Stimulated activated naive CD8-positive, alpha-beta T cell treated with anti-CD3 and anti-CD28 coated beads, Interleukin-15, Interleukin-2, amounts not matched to agents 100 ng/mL and 50 ng/mL, for 24 hours (primary cell): ENCODE measurements at regions not wholly inside any gene's neighbourhood (a gene's known extent, or its start where the extent isn't known, plus 50 kb on each side); places are given as distances from the start of the nearest gene placed in this dataset.

Source experiments
- H3K27ac Mint-ChIP-seq: one replicate; pipeline ENCODE4 v1.8.0; 2021; ENCODE audit warnings: mild to moderate bottlenecking, mixed read lengths
- H3K27me3 Mint-ChIP-seq: one replicate; pipeline ENCODE4 v1.8.0; 2021; ENCODE audit warnings: mixed read lengths
- H3K36me3 Mint-ChIP-seq: one replicate; pipeline ENCODE4 v1.8.0; 2021; ENCODE audit warnings: low read depth, mixed read lengths
- H3K4me1 Mint-ChIP-seq: one replicate; pipeline ENCODE4 v1.8.0; 2021; ENCODE audit warnings: low read depth, mixed read lengths
- H3K4me3 Mint-ChIP-seq: one replicate; pipeline ENCODE4 v1.8.0; 2021; ENCODE audit warnings: mild to moderate bottlenecking, mixed read lengths
- H3K9me3 Mint-ChIP-seq: one replicate; pipeline ENCODE4 v1.8.0; 2021; ENCODE audit warnings: mixed read lengths

- H3K36me3 Mint-ChIP-seq, result no peaks in the 10 kb centered on the region
- peaks cover 13% of the 10 kb centered on the region for H3K27me3 Mint-ChIP-seq
- H3K27ac Mint-ChIP-seq, result no peak overlapping the region
Measured at GRCh38 chr10:90675621-90676020, 182.2 kb downstream of the HTR7 start.

More at GRCh38 chr10:90675621-90676020, 182.2 kb downstream of the HTR7 start:
- Mint-ChIP-seq H3K4me1 (no peaks in the 10 kb centered on the region), H3K9me3 (no peaks in the 10 kb centered on the region), H3K4me3 (no peak overlapping the region)
